ENCODE measurements at regions not wholly inside any gene's neighbourhood (a gene's known extent, or its start where the extent isn't known, plus 50 kb on each side); places are given as distances from the start of the nearest gene placed in this dataset.

DNA sequence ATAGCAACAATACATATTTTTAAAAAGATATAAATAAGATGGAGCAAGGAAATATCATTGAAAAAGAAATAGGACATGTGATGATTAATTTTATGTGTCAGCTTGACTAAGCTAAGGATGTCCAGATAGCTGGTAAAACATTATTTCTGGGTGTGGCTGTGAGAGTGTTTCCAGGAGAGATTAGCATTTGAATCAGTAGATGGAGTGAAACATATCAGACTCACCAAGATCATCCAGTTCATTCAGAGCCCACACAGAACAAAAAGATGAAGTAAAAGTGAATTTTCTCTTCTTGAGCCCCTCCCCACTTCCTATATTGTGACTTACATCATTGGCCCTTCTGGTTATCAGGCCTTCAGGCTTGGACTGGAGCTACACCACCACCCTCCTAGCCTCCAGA lies 61.6 kb upstream of the TUSC7 start:
- Histone ChIP-seq H3K9me3 (no peaks in the 10 kb centered on the region), H3K4me3 (no peak overlapping the region), H3K27ac (replicated peaks in 1 of 4) (no peak overlapping the region), H3K36me3 (no peaks in the 10 kb centered on the region), H3K27me3 (no peaks in the 10 kb centered on the region), H3K4me1 (no peaks in the 10 kb centered on the region)
- DNase-seq (ENCODE audit: extremely low spot score): no peak
- intact Hi-C loops (cut with DNase I): no loop called here
- TF ChIP-seq, protein P1, sequence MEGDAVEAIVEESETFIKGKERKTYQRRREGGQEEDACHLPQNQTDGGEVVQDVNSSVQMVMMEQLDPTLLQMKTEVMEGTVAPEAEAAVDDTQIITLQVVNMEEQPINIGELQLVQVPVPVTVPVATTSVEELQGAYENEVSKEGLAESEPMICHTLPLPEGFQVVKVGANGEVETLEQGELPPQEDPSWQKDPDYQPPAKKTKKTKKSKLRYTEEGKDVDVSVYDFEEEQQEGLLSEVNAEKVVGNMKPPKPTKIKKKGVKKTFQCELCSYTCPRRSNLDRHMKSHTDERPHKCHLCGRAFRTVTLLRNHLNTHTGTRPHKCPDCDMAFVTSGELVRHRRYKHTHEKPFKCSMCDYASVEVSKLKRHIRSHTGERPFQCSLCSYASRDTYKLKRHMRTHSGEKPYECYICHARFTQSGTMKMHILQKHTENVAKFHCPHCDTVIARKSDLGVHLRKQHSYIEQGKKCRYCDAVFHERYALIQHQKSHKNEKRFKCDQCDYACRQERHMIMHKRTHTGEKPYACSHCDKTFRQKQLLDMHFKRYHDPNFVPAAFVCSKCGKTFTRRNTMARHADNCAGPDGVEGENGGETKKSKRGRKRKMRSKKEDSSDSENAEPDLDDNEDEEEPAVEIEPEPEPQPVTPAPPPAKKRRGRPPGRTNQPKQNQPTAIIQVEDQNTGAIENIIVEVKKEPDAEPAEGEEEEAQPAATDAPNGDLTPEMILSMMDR (IDR thresholded peaks at IDR 0.05): no peak
- TF ChIP-seq POLR2A (IDR thresholded peaks at IDR 0.05; ENCODE audit: low read depth): no peak

Small RNAs in the stretch of these regions (small RNA-seq; reads per million reads assigned to genes)
- gene RN7SL582P: 0 reads per million in 3 donors
